PC-3 (cell line): ENCODE measurements at regions not wholly inside any gene's neighbourhood (a gene's known extent, or its start where the extent isn't known, plus 50 kb on each side); places are given as distances from the start of the nearest gene placed in this dataset.
A peak's percentile ranks its signal among the peaks of the same experiment; 100 is the strongest.

Source experiments
- ATAC-seq: fragments of 200-7000 bp; cut with Tn5 transposase; 2 replicates; pipeline ENCODE4 v1.9.1; 2020; ENCODE audit warnings: mild to moderate bottlenecking, moderate library complexity
- BruUV-seq: library from RNA; stranded (reverse); fragments of 400-500 nt; replicated peaks from 2 replicates; lab custom pipeline; 2021; lab: Mats Ljungman, UMichigan
- CTCF ChIA-PET: fragments of 300-600 bp; sonication (Branson Sonifier 250); formaldehyde crosslinking; loops from one replicate; lab custom pipeline; 2022; ENCODE audit warnings: antibody characterized with exemption; lab: Charles Lee
- POLR2A ChIA-PET: fragments of 300-600 bp; sonication (Branson Sonifier 250); formaldehyde crosslinking; loops from one replicate; lab custom pipeline; 2022; ENCODE audit warnings: antibody characterized with exemption; ENCODE audit not compliant: unreplicated experiment; lab: Charles Lee
- DNase-seq: peaks from one replicate; pipeline ENCODE4 v3.0.0-alpha.2; 2015
- H2AFZ ChIP-seq: fragments of 300-600 bp; sonication (generic); 2 replicates; pipeline ENCODE4 v1.6.0; 2016; ENCODE audit warnings: antibody characterized with exemption, low read length
- H3F3A ChIP-seq: fragments of 300-600 bp; sonication (generic); one replicate; pipeline ENCODE4 v1.6.0; 2017; ENCODE audit warnings: antibody characterized with exemption, low read length, control low read depth, mild to moderate bottlenecking; ENCODE audit not compliant: unreplicated experiment
- H3K27ac ChIP-seq: fragments of 300-600 bp; sonication (generic); 2 replicates; pipeline ENCODE4 v1.5.1; 2016; ENCODE audit warnings: mild to moderate bottlenecking, low read length
- H3K27me3 ChIP-seq: fragments of 300-600 bp; sonication (generic); 2 replicates; pipeline ENCODE4 v1.6.1; 2016; ENCODE audit warnings: low read length, mixed read lengths
- H3K36me3 ChIP-seq: fragments of 300-600 bp; sonication (generic); 2 replicates; pipeline ENCODE4 v1.6.1; 2016; ENCODE audit warnings: low read depth, mixed run types, low read length, mixed read lengths
- H3K4me1 ChIP-seq: fragments of 300-600 bp; sonication (generic); 2 replicates; pipeline ENCODE4 v1.5.1; 2016; ENCODE audit warnings: low read length; ENCODE audit not compliant: insufficient read depth
- H3K4me2 ChIP-seq: fragments of 300-600 bp; sonication (generic); 2 replicates; pipeline ENCODE4 v1.6.0; 2016; ENCODE audit warnings: low read length
- H3K4me3 ChIP-seq: fragments of 300-600 bp; sonication (generic); 2 replicates; pipeline ENCODE4 v1.5.1; 2016; ENCODE audit warnings: mild to moderate bottlenecking, low read length, mixed read lengths
- H3K79me2 ChIP-seq: fragments of 300-600 bp; sonication (generic); 2 replicates; pipeline ENCODE4 v1.6.1; 2017; ENCODE audit warnings: low read length, mixed read lengths
- H3K9ac ChIP-seq: fragments of 300-600 bp; sonication (generic); 2 replicates; pipeline ENCODE4 v1.6.0; 2016; ENCODE audit warnings: mild to moderate bottlenecking, low read length
- H3K9me2 ChIP-seq: fragments of 300-600 bp; sonication (generic); replicated peaks from 2 replicates; pipeline ENCODE4 v1.6.1; 2016; ENCODE audit warnings: mixed run types, low read length, mixed read lengths
- H3K9me3 ChIP-seq: fragments of 300-600 bp; sonication (generic); 2 replicates; pipeline ENCODE4 v1.6.1; 2016; ENCODE audit warnings: low read length, mixed read lengths
- H4K20me1 ChIP-seq: fragments of 300-600 bp; sonication (generic); 2 replicates; pipeline ENCODE4 v1.6.1; 2016; ENCODE audit warnings: low read length, mixed read lengths
- EZH2 ChIP-seq: fragments of 300-600 bp; sonication (generic); IDR thresholded peaks from one replicate; pipeline ENCODE4 v1.6.1; 2017; ENCODE audit warnings: antibody characterized with exemption, mild to moderate bottlenecking, low read length; ENCODE audit not compliant: unreplicated experiment
- EZH2phosphoT487 ChIP-seq: fragments of 300-600 bp; sonication (generic); IDR thresholded peaks from 2 replicates; pipeline ENCODE4 v1.6.1; 2018; ENCODE audit warnings: mild to moderate bottlenecking, antibody characterized with exemption, low read length, borderline replicate concordance
- intact Hi-C: fragments of 100-400 bp; cut with micrococcal nuclease; formaldehyde crosslinking; loops from 2 replicates; pipeline ENCODE4 v1.9.0; 2023
- TF ChIP-seq, protein P1 (sequence below): fragments of 300-600 bp; sonication (generic); conservative IDR thresholded peaks from 2 replicates; pipeline ENCODE4 v1.5.1; 2017; ENCODE audit warnings: antibody characterized with exemption, low read depth, mild to moderate bottlenecking, low read length

DNA sequence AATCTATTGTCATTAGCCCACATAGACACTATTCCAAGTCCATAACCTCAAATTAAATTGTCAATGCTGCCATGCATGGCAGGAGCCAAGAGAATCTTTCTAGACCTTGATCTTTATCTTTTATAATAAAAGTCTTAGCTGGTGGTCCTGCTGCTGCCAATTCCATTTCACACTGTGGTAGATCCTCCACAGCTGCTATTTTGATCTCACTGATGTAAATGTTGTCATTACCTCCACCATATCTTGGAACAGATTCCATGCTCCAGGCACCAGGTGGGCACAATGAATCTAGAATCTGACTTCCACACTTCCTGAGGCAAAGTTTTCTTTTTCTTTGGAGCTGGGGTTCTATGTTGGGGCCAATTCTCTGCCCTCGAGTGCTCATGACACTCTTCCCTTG is 161.2 kb downstream of the TMTC3 start:
- Histone ChIP-seq H3K36me3 (no peaks in the 10 kb centered on the region), H3K4me2 (no peak overlapping the region), H4K20me1 (no peaks in the 10 kb centered on the region), H3K9me3 (no peaks in the 10 kb centered on the region), H3K27ac (no peak overlapping the region), H3K27me3 (no peaks in the 10 kb centered on the region), H3K79me2 (no peaks in the 10 kb centered on the region), H3K9me2 (no peaks in the 10 kb centered on the region; the same call in 1 of the 2 replicates), H3K4me3 (no peak overlapping the region), H3F3A (peaks cover 5% of the 10 kb centered on the region), H3K9ac (no peak overlapping the region), H3K4me1 (peaks cover 42% of the 10 kb centered on the region), H2AFZ (no peak overlapping the region)
- DNase-seq (no peak), ATAC-seq (no peak)
- BruUV-seq = no TSS peak
- intact Hi-C loops = no loop called here
- TF ChIP-seq EZH2phosphoT487 (no peak), EZH2 (no peak)
- TF ChIP-seq, protein P1, sequence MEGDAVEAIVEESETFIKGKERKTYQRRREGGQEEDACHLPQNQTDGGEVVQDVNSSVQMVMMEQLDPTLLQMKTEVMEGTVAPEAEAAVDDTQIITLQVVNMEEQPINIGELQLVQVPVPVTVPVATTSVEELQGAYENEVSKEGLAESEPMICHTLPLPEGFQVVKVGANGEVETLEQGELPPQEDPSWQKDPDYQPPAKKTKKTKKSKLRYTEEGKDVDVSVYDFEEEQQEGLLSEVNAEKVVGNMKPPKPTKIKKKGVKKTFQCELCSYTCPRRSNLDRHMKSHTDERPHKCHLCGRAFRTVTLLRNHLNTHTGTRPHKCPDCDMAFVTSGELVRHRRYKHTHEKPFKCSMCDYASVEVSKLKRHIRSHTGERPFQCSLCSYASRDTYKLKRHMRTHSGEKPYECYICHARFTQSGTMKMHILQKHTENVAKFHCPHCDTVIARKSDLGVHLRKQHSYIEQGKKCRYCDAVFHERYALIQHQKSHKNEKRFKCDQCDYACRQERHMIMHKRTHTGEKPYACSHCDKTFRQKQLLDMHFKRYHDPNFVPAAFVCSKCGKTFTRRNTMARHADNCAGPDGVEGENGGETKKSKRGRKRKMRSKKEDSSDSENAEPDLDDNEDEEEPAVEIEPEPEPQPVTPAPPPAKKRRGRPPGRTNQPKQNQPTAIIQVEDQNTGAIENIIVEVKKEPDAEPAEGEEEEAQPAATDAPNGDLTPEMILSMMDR = no peak
- ChIA-PET CTCF (no interaction called here), POLR2A (no interaction called here)

DNA sequence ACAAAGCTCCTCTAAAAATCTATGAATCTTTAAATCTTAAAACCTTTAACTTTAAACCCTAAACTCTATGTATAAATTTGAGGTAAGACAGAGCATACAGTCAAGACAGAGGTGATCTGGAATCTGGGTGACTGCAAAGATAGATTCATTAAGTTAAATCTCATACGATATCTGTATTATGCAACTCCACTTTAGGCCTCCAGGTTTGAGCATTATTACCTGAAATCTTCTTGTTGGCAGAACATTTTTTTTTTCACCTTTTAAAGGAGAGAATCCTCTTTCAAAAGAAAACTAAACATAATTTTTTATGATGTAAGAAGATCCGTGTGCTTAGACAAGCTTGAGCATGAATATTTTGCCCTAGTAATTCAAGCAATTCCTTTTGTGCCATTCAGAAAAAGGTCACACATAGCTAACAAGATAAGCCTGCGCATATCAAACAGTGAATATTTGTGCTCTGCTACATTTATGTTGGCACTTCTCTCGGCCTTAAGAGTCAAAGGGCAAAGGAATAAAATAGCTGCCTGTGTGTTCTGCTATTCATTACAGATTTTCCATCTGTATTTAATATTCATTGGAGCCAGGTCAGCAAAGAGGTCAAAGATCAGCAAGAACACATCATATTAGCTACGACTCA is 163.3 kb downstream of the TMTC3 start:
- Histone ChIP-seq H2AFZ (no peak overlapping the region), H3K27me3 (no peaks in the 10 kb centered on the region), H3K9me2 (no peaks in the 10 kb centered on the region; the same call in 1 of the 2 replicates), H3K4me3 (no peak overlapping the region), H3F3A (no peaks in the 10 kb centered on the region), H3K27ac (no peak overlapping the region), H3K9ac (no peak overlapping the region), H3K9me3 (no peaks in the 10 kb centered on the region), H3K4me2 (no peak overlapping the region), H3K4me1 (peaks cover 40% of the 10 kb centered on the region), H3K79me2 (no peaks in the 10 kb centered on the region), H4K20me1 (no peaks in the 10 kb centered on the region), H3K36me3 (no peaks in the 10 kb centered on the region)
- CTCF ChIA-PET = no interaction called here
- intact Hi-C loops = no loop called here
- DNase-seq = peak; percentile 3
- no TSS peak for BruUV-seq
- no peak for ATAC-seq
- POLR2A ChIA-PET = no interaction called here
- TF ChIP-seq, protein P1 = no peak
- no peak for TF ChIP-seq EZH2phosphoT487
- TF ChIP-seq EZH2 = no peak

DNA sequence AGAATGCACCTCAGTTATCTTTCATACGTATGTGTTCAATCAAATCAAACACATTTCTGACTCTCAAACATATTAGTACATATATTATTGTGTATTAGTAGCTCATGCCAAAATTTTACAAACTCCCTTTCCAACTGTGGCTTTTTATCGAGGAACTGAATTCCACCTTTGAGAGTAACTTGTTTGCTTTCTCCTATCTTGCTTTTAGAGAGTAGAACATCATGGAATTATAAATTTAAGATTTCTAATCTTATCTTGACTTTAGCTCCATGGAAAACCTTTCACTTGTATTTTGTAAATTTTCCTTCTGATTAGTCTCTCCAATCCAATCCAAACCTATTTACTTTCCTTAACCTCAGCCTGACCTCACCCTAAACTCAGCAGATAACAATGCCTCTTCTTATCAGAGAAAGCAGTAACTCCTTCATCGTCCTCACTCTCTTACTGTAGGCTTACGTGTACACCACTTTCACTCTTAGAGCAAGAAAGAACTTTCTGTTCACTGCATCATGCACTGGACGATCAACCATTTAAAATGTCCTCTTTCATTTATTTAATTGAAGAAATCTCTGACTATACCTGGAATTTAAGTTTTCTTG is 164.5 kb downstream of the TMTC3 start:
- TF ChIP-seq EZH2 = no peak
- TF ChIP-seq, protein P1 = no peak
- TF ChIP-seq EZH2phosphoT487 = no peak
- no peak overlapping the region for H3K4me2 ChIP-seq
- H2AFZ ChIP-seq = no peak overlapping the region
- DNase-seq = no peak
- no peaks in the 10 kb centered on the region for H4K20me1 ChIP-seq
- no peaks in the 10 kb centered on the region for H3K79me2 ChIP-seq
- ChIA-PET CTCF (no interaction called here), POLR2A (no interaction called here)
- no peak overlapping the region for H3K4me3 ChIP-seq
- no peak overlapping the region for H3K27ac ChIP-seq
- peaks cover 33% of the 10 kb centered on the region for H3K4me1 ChIP-seq
- no peak overlapping the region for H3K9ac ChIP-seq
- BruUV-seq = no TSS peak
- H3K27me3 ChIP-seq = no peaks in the 10 kb centered on the region
- no peaks in the 10 kb centered on the region for H3K9me3 ChIP-seq
- no peak for ATAC-seq
- no peaks in the 10 kb centered on the region for H3K9me2 ChIP-seq
- no peaks in the 10 kb centered on the region for H3F3A ChIP-seq
- intact Hi-C loops = no loop called here
- no peaks in the 10 kb centered on the region for H3K36me3 ChIP-seq
